PFSK-1 (cell line): ENCODE measurements at regions not wholly inside any gene's neighbourhood (a gene's known extent, or its start where the extent isn't known, plus 50 kb on each side); places are given as distances from the start of the nearest gene placed in this dataset.

Experiments
- FOXP2 ChIP-seq: optimal IDR thresholded peaks from 2 replicates; pipeline ENCODE3; 2011; ENCODE audit warnings: borderline replicate concordance, control low read depth, inconsistent platforms; ENCODE audit not compliant: insufficient read depth; ENCODE audit errors: extremely low read length, extremely low read depth
- POLR2AphosphoS5 ChIP-seq: IDR thresholded peaks from 2 replicates; pipeline ENCODE4 v1.6.1; 2012; ENCODE audit warnings: low read depth, mild to moderate bottlenecking, control low read depth, low read length, moderate library complexity
- REST ChIP-seq, 2 experiments: IDR thresholded peaks; 2 replicates each; pipeline versions ENCODE4 v1.6.1 to v1.8.0; 2011 to 2012; ENCODE audit warnings: low read depth in 2 of 2, low read length in 2 of 2, control low read depth in 1 of 2, inconsistent platforms in 1 of 2, mild to moderate bottlenecking in 1 of 2, moderate library complexity in 1 of 2; ENCODE audit not compliant: insufficient read depth in 1 of 2
- SIN3A ChIP-seq: IDR thresholded peaks from 2 replicates; pipeline ENCODE4 v1.6.1; 2012; ENCODE audit warnings: mild to moderate bottlenecking, low read length, moderate library complexity, borderline replicate concordance; ENCODE audit not compliant: insufficient read depth
- TAF1 ChIP-seq: IDR thresholded peaks from 2 replicates; pipeline ENCODE4 v1.6.1; 2012; ENCODE audit warnings: low read length, control low read depth, borderline replicate concordance; ENCODE audit not compliant: insufficient read depth

- TF ChIP-seq TAF1 (no peak), SIN3A (no peak), POLR2AphosphoS5 (no peak), REST (IDR thresholded peaks at IDR 0.05; ENCODE audit: insufficient read depth in 1 of 2, low read depth in 2 of 2, low read length in 2 of 2) (no peak), FOXP2 (no peak)
Observed at GRCh38 chrX:39972340-39972739, 125.4 kb downstream of the BCOR start.
